Activated CD4-positive, alpha-beta memory T cell treated with anti-CD3 and anti-CD28 coated beads, Interleukin-2, amount 10 ng/mL, durations not matched to agents 7 days and 5 days (primary cell): ENCODE measurements at regions not wholly inside any gene's neighbourhood (a gene's known extent, or its start where the extent isn't known, plus 50 kb on each side); places are given as distances from the start of the nearest gene placed in this dataset.
"Not testable (repeated sequence)": the region's sequence is repeated elsewhere in the genome, so short reads cannot be mapped to it uniquely, and the experiment has no call there.

ENCODE experiments used
- CTCF ChIA-PET: fragments of 350-600 bp; sonication (Branson Sonifier 250); formaldehyde crosslinking; loops from one replicate; lab custom pipeline; 2021; ENCODE audit warnings: antibody characterized with exemption, inconsistent platforms; lab: Charles Lee
- POLR2A ChIA-PET: fragments of 350-600 bp; sonication (Branson Sonifier 250); formaldehyde crosslinking; loops from one replicate; lab custom pipeline; 2021; ENCODE audit warnings: antibody characterized with exemption; lab: Charles Lee
- DNase-seq: peaks from one replicate; pipeline ENCODE4 v3.0.0-alpha.2; 2020
- H3K27ac Mint-ChIP-seq: one replicate; pipeline ENCODE4 v1.8.0; 2021; ENCODE audit warnings: mild to moderate bottlenecking, mixed read lengths
- H3K27me3 Mint-ChIP-seq: one replicate; pipeline ENCODE4 v1.8.0; 2021; ENCODE audit warnings: mixed read lengths
- H3K36me3 Mint-ChIP-seq: one replicate; pipeline ENCODE4 v1.8.0; 2021; ENCODE audit warnings: low read depth, mixed read lengths
- H3K4me1 Mint-ChIP-seq: one replicate; pipeline ENCODE4 v1.8.0; 2021; ENCODE audit warnings: mixed read lengths
- H3K4me3 Mint-ChIP-seq: one replicate; pipeline ENCODE4 v1.8.0; 2021; ENCODE audit warnings: mild to moderate bottlenecking, mixed read lengths
- H3K9me3 Mint-ChIP-seq: one replicate; pipeline ENCODE4 v1.8.0; 2021; ENCODE audit warnings: mixed read lengths

DNA sequence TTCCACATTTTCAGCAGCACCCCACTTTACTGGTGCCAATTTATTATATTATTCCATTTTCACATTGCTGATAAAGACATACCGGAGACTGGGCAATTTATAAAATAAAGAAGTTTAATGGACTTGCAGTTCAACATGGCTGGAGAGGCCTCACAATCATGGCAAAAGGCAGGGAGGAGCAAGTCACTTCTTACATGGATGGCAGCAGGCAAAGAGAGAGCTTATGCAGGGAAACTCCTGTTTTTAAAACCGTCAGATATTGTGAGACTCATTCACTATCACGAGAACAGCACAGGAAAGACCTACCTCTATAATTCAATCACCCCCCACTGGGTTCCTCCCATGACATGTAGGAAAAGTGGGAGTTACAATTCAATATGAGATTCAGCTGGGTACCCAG, 641.8 kb upstream of the MEF2C start:
- H3K27me3 Mint-ChIP-seq = no peaks in the 10 kb centered on the region
- ChIA-PET POLR2A (no interaction called here), CTCF (no interaction called here)

GRCh38 chr5:89523867-89524266, 640.9 kb upstream of the MEF2C start:
- H3K27ac Mint-ChIP-seq, H3K4me1 Mint-ChIP-seq, DNase-seq, H3K36me3 Mint-ChIP-seq, H3K9me3 Mint-ChIP-seq, CTCF ChIA-PET, H3K4me3 Mint-ChIP-seq, POLR2A ChIA-PET, H3K27me3 Mint-ChIP-seq: not testable (repeated sequence)

More for the DNA sequence above, 641.8 kb upstream of the MEF2C start:
- no peak for DNase-seq
- Mint-ChIP-seq H3K27ac (no peak overlapping the region), H3K4me1 (no peaks in the 10 kb centered on the region), H3K9me3 (peaks cover 2% of the 10 kb centered on the region), H3K4me3 (no peak overlapping the region), H3K36me3 (no peaks in the 10 kb centered on the region)

GRCh38 chr5:89520771-89521170, 637.8 kb upstream of the MEF2C start:
- ChIA-PET CTCF (no interaction called here), POLR2A (no interaction called here)
- H3K4me1 Mint-ChIP-seq = no peaks in the 10 kb centered on the region
- H3K36me3 Mint-ChIP-seq = no peaks in the 10 kb centered on the region
- no peak overlapping the region for H3K4me3 Mint-ChIP-seq
- no peaks in the 10 kb centered on the region for H3K9me3 Mint-ChIP-seq
- H3K27me3 Mint-ChIP-seq = no peaks in the 10 kb centered on the region
- no peak for DNase-seq
- H3K27ac Mint-ChIP-seq = no peak overlapping the region

DNA sequence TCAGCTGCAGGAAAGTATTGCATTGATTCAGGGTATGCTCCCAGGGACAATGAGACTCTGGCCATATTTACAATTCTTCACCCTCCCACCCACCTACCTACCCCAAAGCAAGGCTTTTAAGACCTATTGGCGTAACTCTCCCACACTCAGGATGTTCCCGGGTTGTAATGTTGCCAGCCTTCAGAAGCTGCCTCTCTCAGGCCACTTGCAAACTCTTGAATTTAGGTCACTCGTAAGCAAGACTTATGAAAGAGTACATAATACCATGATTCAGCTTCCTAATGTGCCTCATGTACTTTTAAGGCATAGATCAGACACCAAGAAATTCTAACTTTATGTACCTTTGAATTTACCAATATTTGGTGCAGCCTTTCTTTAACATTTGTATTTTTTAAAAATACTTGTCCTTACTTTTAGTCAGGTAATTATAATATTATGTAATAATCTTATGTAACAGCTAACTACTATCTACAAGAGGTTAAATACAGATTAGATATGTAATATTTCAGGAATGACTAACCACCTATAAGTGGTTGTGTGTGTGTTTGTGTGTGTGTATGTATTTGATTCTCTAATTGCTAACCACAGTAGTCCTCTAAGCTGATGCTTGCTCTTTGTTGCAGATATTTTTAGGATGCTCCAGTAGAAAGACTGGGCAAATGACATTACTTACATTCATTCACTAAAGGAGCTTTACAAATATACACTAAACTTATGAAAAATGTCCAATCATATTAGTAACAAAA, 630.5 kb upstream of the MEF2C start:
- no peak for DNase-seq
- CTCF ChIA-PET = no interaction called here
- H3K27me3 Mint-ChIP-seq = no peaks in the 10 kb centered on the region
- H3K9me3 Mint-ChIP-seq = peaks cover 2% of the 10 kb centered on the region
- no peak overlapping the region for H3K4me3 Mint-ChIP-seq
- POLR2A ChIA-PET = no interaction called here
- H3K4me1 Mint-ChIP-seq = no peaks in the 10 kb centered on the region
- no peaks in the 10 kb centered on the region for H3K36me3 Mint-ChIP-seq
- H3K27ac Mint-ChIP-seq = no peak overlapping the region

- CTCF ChIA-PET = no interaction called here
- no peaks in the 10 kb centered on the region for H3K4me1 Mint-ChIP-seq
- H3K27me3 Mint-ChIP-seq = no peaks in the 10 kb centered on the region
- POLR2A ChIA-PET = no interaction called here
- no peak for DNase-seq
- H3K9me3 Mint-ChIP-seq = no peaks in the 10 kb centered on the region
- H3K27ac Mint-ChIP-seq = no peak overlapping the region
- H3K36me3 Mint-ChIP-seq = no peaks in the 10 kb centered on the region
- no peak overlapping the region for H3K4me3 Mint-ChIP-seq
Observed at GRCh38 chr5:89504051-89504450, 621.1 kb upstream of the MEF2C start.

DNA sequence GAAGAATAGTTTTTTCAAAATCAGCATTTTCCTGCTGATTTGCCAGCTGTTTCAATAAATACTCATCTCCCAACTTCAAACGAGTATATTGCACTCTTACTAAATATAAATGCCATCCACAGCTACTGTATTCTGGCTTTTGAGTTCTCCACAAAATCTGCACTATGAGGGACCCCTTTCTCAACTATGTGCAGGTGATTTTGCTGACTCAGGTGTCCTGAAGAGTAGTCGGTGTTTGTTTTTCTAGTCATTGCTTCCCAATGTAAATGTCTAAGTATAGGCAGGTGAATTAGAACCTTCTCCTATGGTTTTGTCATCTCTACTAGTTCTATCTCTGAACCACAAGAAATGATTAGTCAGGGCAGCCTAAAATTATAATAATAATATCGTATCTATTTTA, 616.8 kb upstream of the MEF2C start:
- Mint-ChIP-seq H3K27me3 (no peaks in the 10 kb centered on the region), H3K4me3 (no peak overlapping the region), H3K4me1 (no peaks in the 10 kb centered on the region), H3K27ac (no peak overlapping the region), H3K36me3 (no peaks in the 10 kb centered on the region), H3K9me3 (no peaks in the 10 kb centered on the region)
- DNase-seq = no peak
- POLR2A ChIA-PET = no interaction called here
- CTCF ChIA-PET = no interaction called here

- Mint-ChIP-seq H3K9me3 (no peaks in the 10 kb centered on the region), H3K36me3 (no peaks in the 10 kb centered on the region), H3K27me3 (no peaks in the 10 kb centered on the region), H3K27ac (no peak overlapping the region), H3K4me3 (no peak overlapping the region), H3K4me1 (no peaks in the 10 kb centered on the region)
- no peak for DNase-seq
- POLR2A ChIA-PET = no interaction called here
- CTCF ChIA-PET = no interaction called here
Observed at GRCh38 chr5:89498699-89499098, 615.7 kb upstream of the MEF2C start.

GRCh38 chr5:89493414-89493813, 610.4 kb upstream of the MEF2C start:
- Mint-ChIP-seq H3K36me3 (no peaks in the 10 kb centered on the region), H3K27me3 (no peaks in the 10 kb centered on the region), H3K4me3 (no peak overlapping the region), H3K4me1 (no peaks in the 10 kb centered on the region), H3K27ac (no peak overlapping the region), H3K9me3 (peaks cover 4% of the 10 kb centered on the region)
- ChIA-PET CTCF (no interaction called here), POLR2A (no interaction called here)
- DNase-seq = no peak

GRCh38 chr5:89484962-89485361, 602.0 kb upstream of the MEF2C start:
- Mint-ChIP-seq H3K27me3 (no peaks in the 10 kb centered on the region), H3K9me3 (peaks cover 6% of the 10 kb centered on the region), H3K4me1 (no peaks in the 10 kb centered on the region), H3K4me3 (no peak overlapping the region), H3K27ac (no peak overlapping the region), H3K36me3 (no peaks in the 10 kb centered on the region)
- ChIA-PET POLR2A (no interaction called here), CTCF (no interaction called here)
- DNase-seq = no peak

DNA sequence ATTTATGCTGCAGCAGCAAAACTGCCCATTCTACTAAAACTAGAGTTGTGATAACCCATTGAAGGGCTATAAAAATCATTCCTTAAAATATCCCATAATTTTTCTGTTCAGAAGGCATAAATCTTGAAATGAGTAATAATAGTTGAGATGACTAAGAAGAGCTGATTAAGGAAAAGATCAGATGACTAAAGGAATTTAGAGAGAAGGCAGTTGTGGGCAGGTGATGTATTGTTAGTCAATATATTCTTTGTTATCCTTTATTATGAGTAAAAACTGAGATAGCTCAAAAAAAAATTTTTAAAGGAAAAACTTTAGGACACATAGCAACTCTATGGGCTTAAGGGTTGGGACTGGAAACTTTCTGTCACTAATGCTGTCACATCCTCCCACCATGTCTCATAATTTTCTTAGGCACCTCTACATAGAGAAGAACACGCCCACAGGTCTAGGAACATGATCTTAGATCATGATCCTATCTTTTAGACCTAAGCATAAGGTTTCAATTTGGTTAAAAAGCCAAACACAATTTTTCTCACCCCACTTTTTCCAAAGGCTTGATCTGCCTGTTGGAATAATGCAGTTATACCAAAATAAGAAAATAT, 597.5 kb upstream of the MEF2C start:
- DNase-seq = no peak
- ChIA-PET POLR2A (no interaction called here), CTCF (no interaction called here)
- no peak overlapping the region for H3K27ac Mint-ChIP-seq
- H3K4me1 Mint-ChIP-seq = no peaks in the 10 kb centered on the region
- no peaks in the 10 kb centered on the region for H3K9me3 Mint-ChIP-seq
- H3K36me3 Mint-ChIP-seq = no peaks in the 10 kb centered on the region
- H3K27me3 Mint-ChIP-seq = no peaks in the 10 kb centered on the region
- no peak overlapping the region for H3K4me3 Mint-ChIP-seq

GRCh38 chr5:89478851-89479250, 595.9 kb upstream of the MEF2C start:
- DNase-seq = no peak
- no peaks in the 10 kb centered on the region for H3K9me3 Mint-ChIP-seq
- POLR2A ChIA-PET = no interaction called here
- no peaks in the 10 kb centered on the region for H3K4me1 Mint-ChIP-seq
- CTCF ChIA-PET = no interaction called here
- H3K4me3 Mint-ChIP-seq = no peak overlapping the region
- H3K27me3 Mint-ChIP-seq = no peaks in the 10 kb centered on the region
- H3K27ac Mint-ChIP-seq = no peak overlapping the region
- H3K36me3 Mint-ChIP-seq = no peaks in the 10 kb centered on the region

DNA sequence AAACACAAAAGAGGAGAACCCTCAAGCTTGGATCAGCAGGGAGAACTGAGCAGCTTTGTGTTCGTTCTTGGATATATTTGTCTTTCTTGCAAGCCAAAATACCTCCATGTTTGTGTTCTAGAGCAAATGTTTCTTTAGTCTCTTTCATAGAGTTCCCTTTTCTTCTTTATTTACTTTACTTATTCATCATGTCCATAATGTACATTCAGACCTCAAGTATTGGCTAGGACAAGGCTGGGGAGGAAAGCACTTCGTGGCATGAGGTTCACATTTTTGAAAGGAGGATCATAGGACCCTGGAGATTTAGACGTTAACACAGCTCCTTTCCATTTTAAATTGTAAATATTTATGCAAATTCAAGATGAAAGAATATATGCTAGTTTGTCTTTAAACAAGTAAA, 590.2 kb upstream of the MEF2C start:
- POLR2A ChIA-PET = no interaction called here
- H3K27ac Mint-ChIP-seq = no peak overlapping the region
- CTCF ChIA-PET = no interaction called here
- H3K9me3 Mint-ChIP-seq = no peaks in the 10 kb centered on the region
- H3K4me3 Mint-ChIP-seq = no peak overlapping the region
- no peaks in the 10 kb centered on the region for H3K27me3 Mint-ChIP-seq
- H3K4me1 Mint-ChIP-seq = no peaks in the 10 kb centered on the region
- DNase-seq = no peak
- H3K36me3 Mint-ChIP-seq = no peaks in the 10 kb centered on the region

DNA sequence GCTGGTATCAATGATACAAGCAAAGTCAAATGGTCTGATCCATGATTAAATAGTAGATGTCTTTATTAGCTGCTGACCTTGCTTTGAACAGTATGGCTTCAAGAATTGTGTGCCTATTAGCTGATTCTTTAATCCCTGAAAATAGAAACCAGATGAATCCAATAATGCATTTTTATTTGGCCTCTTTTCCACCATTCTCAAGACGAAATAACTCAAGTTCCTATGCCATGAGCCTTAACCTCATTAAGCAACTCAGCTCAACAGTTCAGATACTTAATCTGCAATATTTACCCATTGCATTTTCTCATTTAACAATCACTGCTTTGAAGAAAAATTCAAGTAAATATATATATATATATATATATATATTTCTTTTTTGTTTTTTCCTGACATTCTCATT, 588.6 kb upstream of the MEF2C start:
- CTCF ChIA-PET = no interaction called here
- H3K36me3 Mint-ChIP-seq = no peaks in the 10 kb centered on the region
- H3K4me3 Mint-ChIP-seq = no peak overlapping the region
- no peaks in the 10 kb centered on the region for H3K27me3 Mint-ChIP-seq
- no peak for DNase-seq
- no peak overlapping the region for H3K27ac Mint-ChIP-seq
- no peaks in the 10 kb centered on the region for H3K9me3 Mint-ChIP-seq
- H3K4me1 Mint-ChIP-seq = no peaks in the 10 kb centered on the region
- POLR2A ChIA-PET = no interaction called here

DNA sequence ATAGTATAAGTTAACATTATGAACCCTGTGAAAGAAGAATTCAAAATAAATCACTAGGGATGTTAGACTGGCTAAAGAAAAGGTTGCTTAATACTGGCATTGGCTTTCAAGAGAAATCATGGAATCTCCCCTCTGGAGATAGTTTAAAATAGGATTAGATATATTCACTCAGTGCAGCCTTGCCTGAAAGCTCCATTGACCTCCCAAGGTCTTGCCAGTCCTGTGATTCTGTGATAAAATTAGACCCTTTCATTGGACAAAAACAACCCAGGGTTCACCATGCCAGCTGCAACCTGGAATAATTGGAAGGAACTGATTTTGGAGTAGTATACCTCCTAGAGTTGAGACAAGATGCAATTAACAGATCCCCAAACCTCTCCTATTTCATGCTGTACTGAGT, 588.1 kb upstream of the MEF2C start:
- Mint-ChIP-seq H3K4me1 (no peaks in the 10 kb centered on the region), H3K27ac (no peak overlapping the region), H3K4me3 (no peak overlapping the region), H3K36me3 (no peaks in the 10 kb centered on the region), H3K27me3 (no peaks in the 10 kb centered on the region), H3K9me3 (no peaks in the 10 kb centered on the region)
- ChIA-PET CTCF (no interaction called here), POLR2A (no interaction called here)
- no peak for DNase-seq
